ENCODE measurements at regions not wholly inside any gene's neighbourhood (a gene's known extent, or its start where the extent isn't known, plus 50 kb on each side); places are given as distances from the start of the nearest gene placed in this dataset.

DNA sequence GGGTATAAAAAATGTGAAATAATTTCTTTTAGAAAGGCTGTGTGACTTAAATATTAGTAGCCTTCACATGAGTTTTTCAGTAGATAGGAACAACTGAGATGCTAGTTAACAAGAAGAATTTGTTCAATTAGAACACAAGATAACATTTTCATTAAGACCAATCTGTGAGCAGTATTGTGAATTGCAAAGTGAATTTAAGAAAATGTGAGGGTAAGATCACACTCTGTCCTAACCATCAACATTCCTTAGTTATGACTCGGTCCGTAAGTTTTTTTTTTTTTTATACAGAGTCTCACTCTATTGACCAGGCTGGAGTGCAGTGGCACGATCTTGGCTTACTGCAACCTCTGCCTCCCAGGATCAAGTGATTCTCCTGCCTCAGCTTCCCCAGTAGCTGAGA lies 180.2 kb upstream of the EGFLAM start:
- no peak for TF ChIP-seq ZNF416 (tag by site-specific recombination; IDR thresholded peaks at IDR 0.05)
- TF ChIP-seq, protein P1, sequence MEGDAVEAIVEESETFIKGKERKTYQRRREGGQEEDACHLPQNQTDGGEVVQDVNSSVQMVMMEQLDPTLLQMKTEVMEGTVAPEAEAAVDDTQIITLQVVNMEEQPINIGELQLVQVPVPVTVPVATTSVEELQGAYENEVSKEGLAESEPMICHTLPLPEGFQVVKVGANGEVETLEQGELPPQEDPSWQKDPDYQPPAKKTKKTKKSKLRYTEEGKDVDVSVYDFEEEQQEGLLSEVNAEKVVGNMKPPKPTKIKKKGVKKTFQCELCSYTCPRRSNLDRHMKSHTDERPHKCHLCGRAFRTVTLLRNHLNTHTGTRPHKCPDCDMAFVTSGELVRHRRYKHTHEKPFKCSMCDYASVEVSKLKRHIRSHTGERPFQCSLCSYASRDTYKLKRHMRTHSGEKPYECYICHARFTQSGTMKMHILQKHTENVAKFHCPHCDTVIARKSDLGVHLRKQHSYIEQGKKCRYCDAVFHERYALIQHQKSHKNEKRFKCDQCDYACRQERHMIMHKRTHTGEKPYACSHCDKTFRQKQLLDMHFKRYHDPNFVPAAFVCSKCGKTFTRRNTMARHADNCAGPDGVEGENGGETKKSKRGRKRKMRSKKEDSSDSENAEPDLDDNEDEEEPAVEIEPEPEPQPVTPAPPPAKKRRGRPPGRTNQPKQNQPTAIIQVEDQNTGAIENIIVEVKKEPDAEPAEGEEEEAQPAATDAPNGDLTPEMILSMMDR (tag by site-specific recombination; IDR thresholded peaks at IDR 0.05), result no peak
- no peak for TF ChIP-seq PRDM10 (tag by site-specific recombination; IDR thresholded peaks at IDR 0.05)
- TF ChIP-seq REST (tag by site-specific recombination; IDR thresholded peaks at IDR 0.05), result no peak
- TF ChIP-seq, protein P2, sequence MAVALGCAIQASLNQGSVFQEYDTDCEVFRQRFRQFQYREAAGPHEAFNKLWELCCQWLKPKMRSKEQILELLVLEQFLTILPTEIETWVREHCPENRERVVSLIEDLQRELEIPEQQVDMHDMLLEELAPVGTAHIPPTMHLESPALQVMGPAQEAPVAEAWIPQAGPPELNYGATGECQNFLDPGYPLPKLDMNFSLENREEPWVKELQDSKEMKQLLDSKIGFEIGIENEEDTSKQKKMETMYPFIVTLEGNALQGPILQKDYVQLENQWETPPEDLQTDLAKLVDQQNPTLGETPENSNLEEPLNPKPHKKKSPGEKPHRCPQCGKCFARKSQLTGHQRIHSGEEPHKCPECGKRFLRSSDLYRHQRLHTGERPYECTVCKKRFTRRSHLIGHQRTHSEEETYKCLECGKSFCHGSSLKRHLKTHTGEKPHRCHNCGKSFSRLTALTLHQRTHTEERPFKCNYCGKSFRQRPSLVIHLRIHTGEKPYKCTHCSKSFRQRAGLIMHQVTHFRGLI (tag by site-specific recombination; IDR thresholded peaks at IDR 0.05), result no peak
- no peak for TF ChIP-seq ZNF558 (tag by site-specific recombination; IDR thresholded peaks at IDR 0.05)
- TF ChIP-seq ZNF175 (tag by site-specific recombination; IDR thresholded peaks at IDR 0.05), result no peak
- TF ChIP-seq ZNF121 (tag by site-specific recombination; IDR thresholded peaks at IDR 0.05), result no peak

Measured in HEK293 (cell line).